Head of caudate nucleus (tissue), 42 donors: ENCODE measurements at regions not wholly inside any gene's neighbourhood (a gene's known extent, or its start where the extent isn't known, plus 50 kb on each side); places are given as distances from the start of the nearest gene placed in this dataset.
"Not testable (repeated sequence)": the region's sequence is repeated elsewhere in the genome, so short reads cannot be mapped to it uniquely, and the experiment has no call there.

ENCODE experiments used
- DNase-seq, 42 donors: peaks; one replicate each; pipeline versions ENCODE4 v3.0.0 to v3.0.0-alpha.2; 2020 to 2021; ENCODE audit warnings: mixed read lengths in 7 of 42
- intact Hi-C: fragments of 100-400 bp; cut with DNase I; formaldehyde crosslinking; loops from one replicate; pipeline ENCODE4 v1.15.0; 2022

DNA sequence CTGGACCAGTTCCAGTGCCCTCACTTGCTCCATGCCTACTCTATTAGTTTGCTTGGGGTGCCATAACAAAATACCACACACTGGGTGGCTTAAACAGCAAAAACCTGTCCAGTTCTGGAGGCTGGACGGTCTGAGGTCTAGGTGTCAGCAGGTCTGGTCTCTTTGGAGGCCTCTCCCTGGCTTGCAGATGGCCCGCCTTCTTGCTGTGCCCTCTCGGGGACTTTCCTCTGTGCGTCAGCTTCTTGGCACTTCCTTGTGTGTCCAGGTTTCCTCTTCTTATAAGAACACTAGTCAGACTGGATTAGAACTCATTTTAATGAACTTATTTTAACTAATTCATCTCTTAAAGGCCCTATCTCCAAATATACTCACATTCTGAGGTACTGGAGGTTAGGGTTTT, 97.2 kb downstream of the CARTPT start:
- DNase-seq = no peak
- intact Hi-C loops = no loop called here

- intact Hi-C loops = no loop called here
- peak in 13 of 42 donors; percentile 8 to 52 (median 21) for DNase-seq
These were observed 98.8 kb downstream of the CARTPT start for GRCh38 chr5:71817891-71818290.

DNA sequence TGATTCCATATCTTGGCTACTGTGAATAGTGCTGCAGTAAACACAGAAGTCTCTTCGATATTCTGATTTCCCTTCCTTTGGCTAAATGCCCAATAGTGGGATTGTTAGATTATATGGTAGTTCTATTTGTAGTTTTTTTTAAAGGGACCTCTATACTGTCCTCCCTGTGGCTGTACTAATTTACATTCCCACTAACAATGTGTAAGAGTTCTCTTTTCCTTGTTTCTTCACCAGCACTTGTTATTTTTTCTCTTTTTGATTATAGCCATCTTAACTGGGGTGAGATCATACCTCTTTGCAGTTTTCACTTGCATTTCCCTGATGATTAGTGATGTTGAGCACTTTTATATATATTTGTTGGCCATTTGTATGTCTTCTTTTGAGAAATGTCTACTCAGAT, 102.0 kb downstream of the CARTPT start:
- intact Hi-C loops = no loop called here
- no peak for DNase-seq

- intact Hi-C loops, DNase-seq: not testable (repeated sequence)
These were observed 103.0 kb downstream of the CARTPT start for GRCh38 chr5:71822065-71822464.

DNA sequence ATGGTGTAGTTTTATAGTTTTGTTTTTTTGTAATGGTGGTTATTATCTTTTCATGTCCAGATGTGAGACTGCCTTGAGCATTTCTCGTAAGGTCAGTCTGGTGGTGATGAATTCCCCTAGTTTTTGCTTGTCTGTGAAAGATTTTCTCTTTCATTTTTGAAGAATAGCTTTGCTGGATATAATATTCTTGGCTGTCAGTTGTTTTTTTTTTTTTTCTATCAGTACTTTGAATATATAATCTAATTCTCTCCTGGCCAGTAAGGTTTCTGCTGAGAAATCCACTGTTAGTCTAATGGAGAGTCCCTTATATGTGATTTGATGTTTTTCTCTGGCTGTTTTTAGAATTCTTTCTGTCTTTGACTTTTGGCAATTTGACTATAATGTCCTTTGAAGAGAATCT, 106.9 kb downstream of the CARTPT start:
- no peak for DNase-seq
- intact Hi-C loops = no loop called here

DNA sequence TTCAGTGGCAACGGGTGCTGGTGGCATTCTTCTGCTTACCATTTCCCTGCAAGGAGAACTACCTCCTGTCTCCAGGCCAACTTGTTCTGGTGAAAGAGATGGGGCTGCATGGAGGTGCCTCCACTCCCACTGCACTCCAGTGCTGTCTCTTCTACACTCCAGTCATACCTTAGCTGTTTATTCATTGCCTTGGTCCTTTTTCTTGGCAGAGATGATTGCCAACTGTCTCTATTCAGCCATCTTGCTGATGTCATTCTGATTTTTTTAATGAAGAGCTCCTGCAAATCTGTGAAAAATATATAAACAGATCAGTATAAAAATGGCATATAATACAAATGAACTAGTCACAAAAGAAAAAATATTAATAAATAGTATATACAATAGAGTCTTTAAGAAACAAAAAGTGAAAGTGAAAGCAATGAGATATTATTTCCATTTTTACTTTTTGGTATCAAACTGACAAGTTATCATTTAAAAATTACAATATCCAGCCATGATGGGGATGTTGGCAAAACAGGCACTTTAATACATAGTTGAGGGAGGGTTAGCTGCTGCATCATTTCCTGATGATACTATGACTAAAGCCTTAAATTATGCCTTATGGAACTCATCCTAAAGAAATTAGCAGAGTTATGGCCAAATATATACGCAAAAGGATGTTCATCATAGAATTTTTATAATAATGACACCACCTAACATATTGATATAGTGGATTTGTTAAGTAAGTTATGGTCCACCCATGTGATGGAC, 109.4 kb downstream of the CARTPT start:
- DNase-seq = no peak
- intact Hi-C loops = no loop called here

DNA sequence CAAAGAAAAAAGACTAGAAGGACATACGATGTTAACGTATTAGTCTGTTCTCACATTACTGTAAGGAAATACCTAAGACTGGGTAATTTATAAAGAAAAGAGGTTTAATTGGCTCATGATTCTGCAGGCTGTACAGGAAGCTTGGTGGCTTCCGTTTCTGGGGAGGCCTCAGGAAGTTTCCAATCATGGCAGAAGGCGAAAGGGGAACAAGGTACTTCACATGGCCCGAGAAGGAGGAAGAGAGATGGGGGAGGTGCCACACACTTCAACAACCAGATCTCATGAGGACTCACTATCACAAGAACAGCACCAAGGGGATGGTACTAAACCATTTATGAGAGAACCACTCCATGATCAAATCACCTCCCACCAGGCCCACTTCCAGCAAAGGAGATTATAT, 110.1 kb downstream of the CARTPT start:
- DNase-seq = no peak
- intact Hi-C loops = no loop called here

DNA sequence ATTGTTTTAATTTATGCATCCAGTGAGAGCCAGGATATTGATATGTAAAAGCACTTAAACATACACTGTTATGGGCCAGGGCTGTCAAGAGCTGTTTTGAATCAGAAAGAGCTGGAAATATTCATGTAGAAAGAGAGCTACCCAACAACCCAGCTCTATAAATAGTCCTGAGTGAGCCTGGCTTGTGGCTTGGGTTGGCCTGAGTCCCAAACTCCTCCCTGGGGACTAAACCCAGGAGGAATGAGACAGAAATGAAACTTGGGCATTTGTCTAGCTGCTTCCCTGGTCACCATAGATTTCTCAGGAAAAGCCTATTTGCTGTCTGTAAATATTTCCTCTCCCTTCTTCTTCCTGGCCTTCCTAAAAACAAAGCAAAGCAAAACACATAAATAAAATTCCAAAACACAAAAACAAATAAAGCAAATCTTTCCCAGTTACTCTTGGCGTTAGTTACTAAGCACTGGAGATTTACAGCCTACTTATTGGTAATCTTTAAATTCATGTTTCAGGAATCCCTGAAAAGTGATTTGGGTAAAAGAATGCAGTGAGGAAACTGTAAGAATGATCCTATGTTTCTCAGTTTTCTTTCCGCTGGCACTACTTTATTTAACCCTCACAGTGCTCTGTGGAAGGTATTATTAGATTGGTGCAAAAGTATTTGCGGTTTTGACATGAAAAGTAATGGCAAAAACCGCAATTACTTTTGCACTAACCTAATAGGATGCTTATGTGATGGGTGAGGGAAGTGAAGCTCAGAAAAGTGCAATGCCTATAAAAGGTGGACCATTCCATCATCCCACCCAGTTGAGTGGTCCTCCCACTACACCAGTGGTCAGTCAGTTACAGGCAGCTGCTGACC, 111.8 kb downstream of the CARTPT start:
- peak in 38 of 42 donors; percentile 10 to 68 (median 42) for DNase-seq
- intact Hi-C loops = no loop called here

DNA sequence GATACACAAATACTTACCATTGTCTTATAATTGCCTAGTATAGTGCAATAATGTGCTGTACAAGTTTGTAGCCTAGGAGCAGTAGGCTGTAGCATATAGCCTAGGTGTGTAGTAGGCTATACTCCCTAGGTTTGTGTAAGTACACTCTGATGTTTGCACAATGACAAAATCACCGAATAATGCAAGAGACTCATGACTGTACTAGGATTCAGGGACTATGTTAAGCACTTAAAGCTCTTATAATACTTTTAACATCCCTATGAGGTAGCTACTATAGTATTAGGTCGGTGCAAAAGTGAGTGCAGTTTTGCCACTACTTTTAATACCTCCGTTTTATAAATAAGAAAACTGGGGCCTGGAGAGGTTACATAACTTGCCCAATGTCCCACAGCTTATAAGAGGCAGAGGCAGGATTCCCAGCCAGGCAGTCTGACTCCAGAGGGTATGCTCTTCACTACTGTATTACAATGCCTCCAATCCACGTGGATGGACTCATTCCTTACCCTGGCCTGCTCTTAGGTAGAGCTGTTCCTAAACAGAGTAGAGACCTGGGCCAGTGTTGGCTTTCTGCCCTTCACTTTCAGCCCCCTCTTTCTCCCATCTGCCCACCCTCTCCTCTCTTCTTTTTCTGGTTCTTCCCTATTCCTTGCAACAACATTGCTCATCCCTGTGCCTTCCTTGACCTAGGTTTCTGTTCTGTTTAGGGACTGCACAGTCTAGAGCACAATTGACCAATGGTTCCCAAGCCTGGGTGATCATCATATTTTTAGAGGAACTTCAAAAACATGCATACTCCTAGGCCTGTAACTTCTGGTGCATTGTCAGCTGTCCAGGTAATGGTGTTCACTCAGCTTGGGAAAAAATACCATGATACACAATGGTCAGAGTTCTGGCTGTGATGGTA, 114.0 kb downstream of the CARTPT start:
- intact Hi-C loops = no loop called here
- DNase-seq = no peak

GRCh38 chr5:71834601-71835000, 115.5 kb downstream of the CARTPT start:
- intact Hi-C loops = no loop called here
- DNase-seq = no peak

- intact Hi-C loops = no loop called here
- no peak for DNase-seq
These were observed 117.0 kb downstream of the CARTPT start for GRCh38 chr5:71836084-71836483.

- intact Hi-C loops = no loop called here
- DNase-seq = no peak
These were observed 117.6 kb downstream of the CARTPT start for GRCh38 chr5:71836559-71837112.

DNA sequence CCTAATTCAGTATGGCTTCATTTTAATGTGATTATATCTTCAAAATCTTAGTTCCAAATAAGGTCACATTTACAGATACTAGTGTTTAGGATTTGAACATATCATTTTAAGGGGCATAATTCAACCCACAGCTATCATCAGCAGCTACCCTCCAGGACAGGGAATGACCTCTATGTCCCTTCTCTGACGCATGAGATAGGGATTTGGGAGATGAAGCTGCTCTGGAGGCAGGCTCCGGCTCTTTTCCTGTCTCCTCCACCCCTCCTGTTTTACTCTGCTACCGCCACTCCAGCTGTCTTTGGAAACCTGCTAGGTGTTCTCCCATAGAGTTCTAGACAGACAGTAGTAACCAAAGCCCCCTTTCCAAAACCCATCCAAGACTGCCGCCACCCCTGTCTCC, 119.2 kb downstream of the CARTPT start:
- DNase-seq = no peak
- intact Hi-C loops = no loop called here

DNA sequence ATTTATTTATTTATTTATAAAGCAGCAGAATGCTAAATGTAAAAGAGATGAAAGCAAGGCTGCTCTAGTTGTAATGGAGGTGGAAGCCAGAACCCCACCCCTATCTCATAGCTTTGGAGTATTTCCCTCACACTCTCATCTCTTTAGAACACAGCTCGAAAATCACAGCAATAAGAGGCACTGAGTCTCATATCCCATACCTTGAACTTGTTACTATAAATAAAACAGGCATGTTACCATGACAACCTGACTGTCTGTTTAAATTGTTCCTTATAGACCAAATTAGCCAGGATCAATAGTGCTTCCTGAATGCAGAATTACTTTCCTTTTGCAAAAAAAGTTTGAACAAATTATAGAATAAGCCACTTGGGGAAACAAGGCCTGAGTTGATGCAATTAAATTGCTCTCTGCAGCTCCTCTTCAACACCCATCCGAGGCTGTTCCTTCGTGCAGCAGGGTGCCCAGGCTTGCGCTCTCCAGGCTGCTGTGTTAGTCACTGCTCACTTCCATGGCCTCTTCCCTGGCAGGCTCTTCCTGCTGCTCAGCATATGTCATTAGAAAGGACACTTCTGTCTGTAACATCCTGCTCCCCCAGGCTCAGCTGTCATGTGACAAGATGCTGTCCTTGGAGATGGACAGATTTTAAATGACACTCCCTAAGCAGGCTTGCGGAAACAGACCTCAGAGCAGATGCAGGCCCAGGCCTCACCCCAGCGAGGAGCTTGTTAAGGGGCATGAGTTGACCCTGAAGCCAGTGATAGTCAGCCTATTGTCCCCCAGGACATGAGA, 120.2 kb downstream of the CARTPT start:
- intact Hi-C loops = no loop called here
- peak in 23 of 42 donors; percentile 3 to 53 (median 19) for DNase-seq

GRCh38 chr5:71841107-71841506, 122.0 kb downstream of the CARTPT start:
- intact Hi-C loops = no loop called here
- DNase-seq = no peak

GRCh38 chr5:71843111-71843510, 124.0 kb downstream of the CARTPT start:
- intact Hi-C loops = no loop called here
- DNase-seq = no peak

DNA sequence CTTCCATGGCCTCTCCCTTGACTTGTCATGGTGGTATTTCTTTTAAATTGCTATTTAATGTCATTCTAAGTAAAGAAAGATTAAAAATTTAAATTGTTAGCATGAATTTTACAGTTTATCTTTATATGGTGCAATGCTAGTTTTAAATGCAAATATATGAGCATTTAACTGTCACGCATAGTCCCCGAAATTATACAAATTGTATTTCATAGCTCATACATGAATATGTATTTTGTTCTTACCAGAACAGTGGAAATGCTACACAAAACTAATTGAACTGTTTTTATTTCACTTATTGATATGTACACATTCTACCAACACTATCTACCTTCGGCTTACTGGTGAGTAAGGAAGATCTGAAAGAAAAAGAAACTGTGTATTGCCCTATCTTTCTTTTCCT, 125.8 kb downstream of the CARTPT start:
- DNase-seq = no peak
- intact Hi-C loops = no loop called here

- no peak for DNase-seq
- intact Hi-C loops = no loop called here
These were observed 140.4 kb downstream of the CARTPT start for GRCh38 chr5:71859515-71859914.
